A673 (cell line): ENCODE measurements at regions not wholly inside any gene's neighbourhood (a gene's known extent, or its start where the extent isn't known, plus 50 kb on each side); places are given as distances from the start of the nearest gene placed in this dataset.
"Not testable (repeated sequence)": the region's sequence is repeated elsewhere in the genome, so short reads cannot be mapped to it uniquely, and the experiment has no call there.

ENCODE experiments used
- BruUV-seq: library from RNA; stranded (reverse); fragments of 400-500 nt; replicated peaks from 2 replicates; lab custom pipeline; 2021; lab: Mats Ljungman, UMichigan
- CTCF ChIA-PET: fragments of 300-600 bp; sonication (Branson Sonifier 250); formaldehyde crosslinking; loops from one replicate; lab custom pipeline; 2022; ENCODE audit warnings: antibody characterized with exemption; lab: Charles Lee
- POLR2A ChIA-PET: fragments of 300-600 bp; sonication (Branson Sonifier 250); formaldehyde crosslinking; loops from one replicate; lab custom pipeline; 2022; ENCODE audit warnings: antibody characterized with exemption; ENCODE audit not compliant: low non-redundant PET; lab: Charles Lee
- DNase-seq: peaks from one replicate; pipeline ENCODE4 v3.0.0-alpha.2; 2015; ENCODE audit warnings: low spot score
- H3K27ac ChIP-seq: fragments of 200-600 bp; sonication (generic); 2 replicates; pipeline ENCODE4 v1.5.1; 2016; ENCODE audit warnings: mixed run types, low read depth, mild to moderate bottlenecking, mixed read lengths, antibody characterized with exemption, low read length; ENCODE audit not compliant: poor library complexity, severe bottlenecking
- H3K27me3 ChIP-seq: fragments of 200-600 bp; sonication (generic); replicated peaks from 2 replicates; pipeline ENCODE4 v1.6.1; 2017; ENCODE audit warnings: mixed run types, low read depth, mild to moderate bottlenecking, mixed read lengths, antibody characterized with exemption, low read length; ENCODE audit not compliant: insufficient read depth, poor library complexity
- H3K36me3 ChIP-seq: fragments of 200-600 bp; sonication (generic); 2 replicates; pipeline ENCODE4 v1.6.1; 2016; ENCODE audit warnings: mixed run types, mild to moderate bottlenecking, mixed read lengths, antibody characterized with exemption, low read length; ENCODE audit not compliant: insufficient read depth, poor library complexity, severe bottlenecking
- H3K4me1 ChIP-seq: fragments of 200-600 bp; sonication (generic); 2 replicates; pipeline ENCODE4 v1.6.1; 2017; ENCODE audit warnings: mixed run types, mild to moderate bottlenecking, mixed read lengths, antibody characterized with exemption, low read length; ENCODE audit not compliant: insufficient read depth, poor library complexity, severe bottlenecking
- H3K4me3 ChIP-seq: fragments of 200-600 bp; sonication (generic); 2 replicates; pipeline ENCODE4 v1.5.1; 2016; ENCODE audit warnings: low read depth, mixed run types, mild to moderate bottlenecking, mixed read lengths, low read length; ENCODE audit not compliant: poor library complexity, severe bottlenecking
- H3K9me3 ChIP-seq: fragments of 200-600 bp; sonication (generic); 2 replicates; pipeline ENCODE4 v1.6.1; 2016; ENCODE audit warnings: mixed run types, low read depth, mild to moderate bottlenecking, mixed read lengths, antibody characterized with exemption, low read length; ENCODE audit not compliant: poor library complexity, severe bottlenecking
- EZH2 ChIP-seq: fragments of 200-600 bp; sonication (generic); IDR thresholded peaks from 2 replicates; pipeline ENCODE4 v1.6.1; 2017; ENCODE audit warnings: borderline replicate concordance, low read depth, mild to moderate bottlenecking, mixed read lengths, antibody characterized with exemption, low read length; ENCODE audit not compliant: poor library complexity, severe bottlenecking
- intact Hi-C: fragments of 100-400 bp; cut with micrococcal nuclease; formaldehyde crosslinking; loops from one replicate; pipeline ENCODE4 v1.10.0; 2022; ENCODE audit not compliant: unreplicated experiment
- TF ChIP-seq, protein P1 (sequence below): fragments of 300-800, 200-600 bp; sonication (generic); conservative IDR thresholded peaks from 2 replicates; pipeline ENCODE4 v1.5.1; 2017; ENCODE audit warnings: low read depth, mild to moderate bottlenecking, antibody characterized with exemption, low read length, moderate library complexity, mixed read lengths

DNA sequence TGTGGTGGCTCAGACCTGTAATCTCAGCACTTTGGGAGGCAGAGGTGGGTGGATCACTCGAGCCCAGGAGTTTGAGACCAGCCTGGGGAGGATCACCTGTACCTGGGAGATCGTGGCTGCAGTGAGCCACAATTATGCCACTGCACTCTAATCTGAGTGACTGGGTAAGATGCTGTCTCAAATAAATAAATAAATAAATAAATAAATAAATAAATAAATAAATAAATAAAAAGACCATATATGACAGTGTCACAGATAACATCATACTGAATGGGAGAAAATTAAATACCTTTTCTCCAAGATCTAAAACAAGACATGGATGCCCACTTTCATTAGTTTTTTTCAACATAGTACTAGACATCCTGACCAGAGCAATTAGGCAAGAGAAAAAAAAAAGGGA lies 182.8 kb downstream of the FAM47A start:
- H3K4me1 ChIP-seq = no peaks in the 10 kb centered on the region
- no peak overlapping the region for H3K27ac ChIP-seq
- intact Hi-C loops = no loop called here
- CTCF ChIA-PET = no interaction called here
- DNase-seq = no peak
- H3K27me3 ChIP-seq = no peaks in the 10 kb centered on the region
- TF ChIP-seq, protein P1, sequence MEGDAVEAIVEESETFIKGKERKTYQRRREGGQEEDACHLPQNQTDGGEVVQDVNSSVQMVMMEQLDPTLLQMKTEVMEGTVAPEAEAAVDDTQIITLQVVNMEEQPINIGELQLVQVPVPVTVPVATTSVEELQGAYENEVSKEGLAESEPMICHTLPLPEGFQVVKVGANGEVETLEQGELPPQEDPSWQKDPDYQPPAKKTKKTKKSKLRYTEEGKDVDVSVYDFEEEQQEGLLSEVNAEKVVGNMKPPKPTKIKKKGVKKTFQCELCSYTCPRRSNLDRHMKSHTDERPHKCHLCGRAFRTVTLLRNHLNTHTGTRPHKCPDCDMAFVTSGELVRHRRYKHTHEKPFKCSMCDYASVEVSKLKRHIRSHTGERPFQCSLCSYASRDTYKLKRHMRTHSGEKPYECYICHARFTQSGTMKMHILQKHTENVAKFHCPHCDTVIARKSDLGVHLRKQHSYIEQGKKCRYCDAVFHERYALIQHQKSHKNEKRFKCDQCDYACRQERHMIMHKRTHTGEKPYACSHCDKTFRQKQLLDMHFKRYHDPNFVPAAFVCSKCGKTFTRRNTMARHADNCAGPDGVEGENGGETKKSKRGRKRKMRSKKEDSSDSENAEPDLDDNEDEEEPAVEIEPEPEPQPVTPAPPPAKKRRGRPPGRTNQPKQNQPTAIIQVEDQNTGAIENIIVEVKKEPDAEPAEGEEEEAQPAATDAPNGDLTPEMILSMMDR = no peak
- no peak for TF ChIP-seq EZH2
- no peaks in the 10 kb centered on the region for H3K36me3 ChIP-seq
- H3K4me3 ChIP-seq = no peak overlapping the region
- BruUV-seq = no TSS peak
- POLR2A ChIA-PET = no interaction called here
- no peaks in the 10 kb centered on the region for H3K9me3 ChIP-seq

DNA sequence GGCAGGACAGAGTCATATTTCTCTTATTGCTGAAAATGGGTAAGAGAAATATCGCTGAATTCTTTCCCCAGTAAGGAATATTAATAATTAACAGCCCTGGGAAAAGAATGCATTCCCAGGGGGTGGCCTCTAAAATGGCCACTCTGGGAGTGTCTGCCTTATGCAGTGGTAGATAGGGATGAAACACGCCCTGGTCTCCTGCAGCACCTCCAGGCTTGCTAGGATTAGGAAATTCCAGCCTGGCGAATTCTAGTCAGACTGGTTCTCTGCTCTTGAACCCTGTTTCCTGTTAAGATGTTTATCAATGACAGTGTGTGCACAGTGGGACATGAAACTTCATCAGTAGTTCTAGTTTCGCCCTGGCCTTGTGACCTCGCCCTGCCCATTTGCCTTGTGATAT lies 205.9 kb downstream of the FAM47A start:
- H3K36me3 ChIP-seq, H3K4me3 ChIP-seq, H3K27ac ChIP-seq, CTCF ChIA-PET, DNase-seq, H3K27me3 ChIP-seq, H3K4me1 ChIP-seq, intact Hi-C loops, BruUV-seq, POLR2A ChIA-PET: not testable (repeated sequence)
- H3K9me3 ChIP-seq = peaks cover 12% of the 10 kb centered on the region

GRCh38 chrX:33923262-33923661 lies 208.9 kb downstream of the FAM47A start:
- POLR2A ChIA-PET = no interaction called here
- no TSS peak for BruUV-seq
- intact Hi-C loops = no loop called here

DNA sequence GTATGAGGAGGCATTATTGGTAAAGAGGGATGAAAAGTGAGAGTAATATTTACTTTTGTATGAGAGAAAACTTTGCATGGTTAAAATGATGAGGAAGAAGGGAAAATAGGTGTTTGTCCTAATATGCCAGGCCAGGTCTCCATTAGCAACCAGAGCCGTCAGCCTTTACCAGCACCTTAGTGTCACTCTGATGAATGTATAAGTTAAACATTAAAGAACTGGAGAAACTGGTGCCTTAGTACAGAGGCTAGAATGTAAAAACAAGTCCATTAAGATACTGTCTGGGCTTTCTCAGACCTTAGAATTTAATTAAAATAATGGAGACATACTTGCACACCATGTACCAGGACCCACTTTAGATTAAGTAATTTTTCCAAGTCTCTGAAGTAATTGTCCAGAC lies 222.3 kb downstream of the FAM47A start:
- no peak for DNase-seq
- BruUV-seq = no TSS peak

More at GRCh38 chrX:33923262-33923661, 208.9 kb downstream of the FAM47A start:
- Histone ChIP-seq H3K36me3 (no peaks in the 10 kb centered on the region), H3K9me3 (peaks cover 12% of the 10 kb centered on the region), H3K4me3 (no peak overlapping the region), H3K27me3 (no peaks in the 10 kb centered on the region), H3K4me1 (no peaks in the 10 kb centered on the region), H3K27ac (no peak overlapping the region)
- CTCF ChIA-PET = no interaction called here
- DNase-seq = no peak
- TF ChIP-seq, protein P1 = no peak
- TF ChIP-seq EZH2 = no peak

More for the DNA sequence above, 222.3 kb downstream of the FAM47A start:
- Histone ChIP-seq H3K36me3 (no peaks in the 10 kb centered on the region), H3K27me3 (no peaks in the 10 kb centered on the region), H3K27ac (no peak overlapping the region), H3K9me3 (no peaks in the 10 kb centered on the region), H3K4me1 (no peaks in the 10 kb centered on the region), H3K4me3 (no peak overlapping the region)
- CTCF ChIA-PET = no interaction called here
- POLR2A ChIA-PET = no interaction called here
- intact Hi-C loops = no loop called here
- no peak for TF ChIP-seq EZH2
- TF ChIP-seq, protein P1 = no peak
